Neural progenitor cell (in vitro differentiated cells): ENCODE measurements at regions not wholly inside any gene's neighbourhood (a gene's known extent, or its start where the extent isn't known, plus 50 kb on each side); places are given as distances from the start of the nearest gene placed in this dataset.

Experiments
- EZH2 ChIP-seq: fragments of 200-600 bp; sonication (generic); IDR thresholded peaks from 2 replicates; pipeline ENCODE4 v1.6.1; 2017; ENCODE audit warnings: antibody characterized with exemption, mild to moderate bottlenecking, moderate library complexity
- EZH2phosphoT487 ChIP-seq: fragments of 200-600 bp; sonication (generic); IDR thresholded peaks from 2 replicates; pipeline ENCODE4 v1.6.1; 2017; ENCODE audit warnings: antibody characterized with exemption
- TF ChIP-seq, protein P1 (sequence below): fragments of 200-600 bp; sonication (generic); IDR thresholded peaks from 2 replicates; pipeline ENCODE4 v1.5.1; 2017; ENCODE audit warnings: antibody characterized with exemption, mild to moderate bottlenecking

DNA sequence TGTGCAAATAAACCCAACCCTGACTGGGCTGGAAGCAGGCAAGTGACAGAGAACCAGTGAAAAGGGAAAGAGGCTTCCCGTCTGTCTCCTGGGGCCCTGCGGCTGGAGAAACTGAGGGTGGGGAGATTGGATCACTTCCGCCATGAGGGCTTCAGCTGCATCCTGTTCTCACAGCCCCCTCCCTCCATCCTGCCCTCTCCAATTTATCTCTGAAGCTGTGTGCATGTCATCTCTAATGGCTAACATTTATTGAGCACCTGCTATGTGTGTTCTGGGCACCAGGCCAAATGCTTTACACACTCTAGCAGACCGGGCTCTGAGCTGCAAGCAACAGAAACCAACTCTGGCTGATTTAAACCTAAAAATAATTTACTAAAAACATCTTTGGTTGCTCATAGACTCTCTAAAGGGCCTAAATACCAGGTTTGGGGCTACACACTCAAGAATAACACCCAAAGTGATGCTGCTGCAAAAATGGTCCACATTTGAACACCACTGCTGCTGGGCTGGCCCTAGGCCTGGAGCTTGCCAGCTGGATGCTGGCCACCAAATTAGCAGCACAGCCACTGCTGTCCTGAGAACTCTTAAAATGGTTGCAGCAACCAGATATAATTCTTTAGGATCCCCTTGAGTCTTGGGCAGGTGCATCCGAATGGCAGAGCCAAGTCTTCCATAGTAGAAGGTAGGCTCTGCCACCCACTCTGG is 123.6 kb upstream of the LRFN2 start:
- TF ChIP-seq, protein P1, sequence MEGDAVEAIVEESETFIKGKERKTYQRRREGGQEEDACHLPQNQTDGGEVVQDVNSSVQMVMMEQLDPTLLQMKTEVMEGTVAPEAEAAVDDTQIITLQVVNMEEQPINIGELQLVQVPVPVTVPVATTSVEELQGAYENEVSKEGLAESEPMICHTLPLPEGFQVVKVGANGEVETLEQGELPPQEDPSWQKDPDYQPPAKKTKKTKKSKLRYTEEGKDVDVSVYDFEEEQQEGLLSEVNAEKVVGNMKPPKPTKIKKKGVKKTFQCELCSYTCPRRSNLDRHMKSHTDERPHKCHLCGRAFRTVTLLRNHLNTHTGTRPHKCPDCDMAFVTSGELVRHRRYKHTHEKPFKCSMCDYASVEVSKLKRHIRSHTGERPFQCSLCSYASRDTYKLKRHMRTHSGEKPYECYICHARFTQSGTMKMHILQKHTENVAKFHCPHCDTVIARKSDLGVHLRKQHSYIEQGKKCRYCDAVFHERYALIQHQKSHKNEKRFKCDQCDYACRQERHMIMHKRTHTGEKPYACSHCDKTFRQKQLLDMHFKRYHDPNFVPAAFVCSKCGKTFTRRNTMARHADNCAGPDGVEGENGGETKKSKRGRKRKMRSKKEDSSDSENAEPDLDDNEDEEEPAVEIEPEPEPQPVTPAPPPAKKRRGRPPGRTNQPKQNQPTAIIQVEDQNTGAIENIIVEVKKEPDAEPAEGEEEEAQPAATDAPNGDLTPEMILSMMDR = no peak
- TF ChIP-seq EZH2 = no peak
- no peak for TF ChIP-seq EZH2phosphoT487
